ENCODE measurements at regions not wholly inside any gene's neighbourhood (a gene's known extent, or its start where the extent isn't known, plus 50 kb on each side); places are given as distances from the start of the nearest gene placed in this dataset.

- no peak for TF ChIP-seq POLR2AphosphoS5 (IDR thresholded peaks at IDR 0.05)
- TF ChIP-seq CTCF (IDR thresholded peaks at IDR 0.05), result no peak
- no peak for TF ChIP-seq POLR2A (IDR thresholded peaks at IDR 0.05)
Observed at GRCh38 chr7:21374134-21374533, 53.7 kb upstream of the SP4 start.
